ENCODE measurements at regions not wholly inside any gene's neighbourhood (a gene's known extent, or its start where the extent isn't known, plus 50 kb on each side); places are given as distances from the start of the nearest gene placed in this dataset.
"Not testable (repeated sequence)": the region's sequence is repeated elsewhere in the genome, so short reads cannot be mapped to it uniquely, and the experiment has no call there.

- DNase-seq (ENCODE audit: low read depth, low spot score): no peak
These were observed 658.6 kb upstream of the LMO3 start for GRCh38 chr12:17264603-17265002.

GRCh38 chr12:17239874-17240273 lies 633.9 kb upstream of the LMO3 start:
- DNase-seq (ENCODE audit: low read depth, low spot score): no peak

- no peak for DNase-seq (ENCODE audit: low read depth, low spot score)
These were observed 630.0 kb upstream of the LMO3 start for GRCh38 chr12:17235996-17236395.

- no peak for DNase-seq (ENCODE audit: low read depth, low spot score)
These were observed 610.0 kb upstream of the LMO3 start for GRCh38 chr12:17215759-17216570.

GRCh38 chr12:17214929-17215328 lies 609.0 kb upstream of the LMO3 start:
- DNase-seq (ENCODE audit: low read depth, low spot score): no peak

GRCh38 chr12:17206553-17206952 lies 600.6 kb upstream of the LMO3 start:
- no peak for DNase-seq (ENCODE audit: low read depth, low spot score)

- no peak for DNase-seq (ENCODE audit: low read depth, low spot score)
These were observed 598.5 kb upstream of the LMO3 start for GRCh38 chr12:17204289-17205054.

GRCh38 chr12:17203497-17203896 lies 597.5 kb upstream of the LMO3 start:
- DNase-seq (ENCODE audit: low read depth, low spot score): no peak

GRCh38 chr12:17197971-17198370 lies 592.0 kb upstream of the LMO3 start:
- no peak for DNase-seq (ENCODE audit: low read depth, low spot score)

- DNase-seq (ENCODE audit: low read depth, low spot score): no peak
These were observed 586.8 kb upstream of the LMO3 start for GRCh38 chr12:17192721-17193120.

- DNase-seq (ENCODE audit: low read depth, low spot score): no peak
These were observed 563.9 kb upstream of the LMO3 start for GRCh38 chr12:17169726-17170471.

GRCh38 chr12:17159506-17160300 lies 553.7 kb upstream of the LMO3 start:
- DNase-seq (ENCODE audit: low read depth, low spot score): no peak

- DNase-seq (ENCODE audit: low read depth, low spot score): no peak
These were observed 552.2 kb upstream of the LMO3 start for GRCh38 chr12:17158201-17158600.

- no peak for DNase-seq (ENCODE audit: low read depth, low spot score)
These were observed 546.0 kb upstream of the LMO3 start for GRCh38 chr12:17151917-17152316.

- no peak for DNase-seq (ENCODE audit: low read depth, low spot score)
These were observed 542.7 kb upstream of the LMO3 start for GRCh38 chr12:17148706-17149105.

- DNase-seq (ENCODE audit: low read depth, low spot score): no peak
These were observed 536.9 kb upstream of the LMO3 start for GRCh38 chr12:17142856-17143255.

GRCh38 chr12:17139931-17140330 lies 534.0 kb upstream of the LMO3 start:
- DNase-seq (ENCODE audit: low read depth, low spot score): peak; percentile 13

- DNase-seq (ENCODE audit: low read depth, low spot score): no peak
These were observed 531.4 kb upstream of the LMO3 start for GRCh38 chr12:17137396-17137795.

GRCh38 chr12:17134315-17134714 lies 528.4 kb upstream of the LMO3 start:
- DNase-seq (ENCODE audit: low read depth, low spot score): no peak

- DNase-seq (ENCODE audit: low read depth, low spot score): no peak
These were observed 526.4 kb upstream of the LMO3 start for GRCh38 chr12:17132336-17132735.

- DNase-seq (ENCODE audit: low read depth, low spot score): not testable (repeated sequence)
These were observed 510.6 kb upstream of the LMO3 start for GRCh38 chr12:17116538-17116937.

All from ELF-1 (cell line).